ENCODE measurements at regions not wholly inside any gene's neighbourhood (a gene's known extent, or its start where the extent isn't known, plus 50 kb on each side); places are given as distances from the start of the nearest gene placed in this dataset.

- no peak overlapping the region for H3K4me3 Mint-ChIP-seq
- H3K36me3 Mint-ChIP-seq (ENCODE audit: insufficient read depth) = no peaks in the 10 kb centered on the region
- no peaks in the 10 kb centered on the region for H3K9me3 Mint-ChIP-seq
- H3K27me3 Mint-ChIP-seq = no peaks in the 10 kb centered on the region
- no peaks in the 10 kb centered on the region for H3K4me1 Mint-ChIP-seq
- no peak for ATAC-seq (replicated peaks; ENCODE audit: extremely low read depth, poor library complexity, severe bottlenecking)
- no peak overlapping the region for H3K27ac Mint-ChIP-seq (ENCODE audit: low read depth)
- DNase-seq (ENCODE audit: low spot score in 2 of 2) = no peak
These were observed 193.8 kb upstream of the IRX3 start for GRCh38 chr16:54480429-54480828.

GRCh38 chr16:54479546-54479945 is 193.0 kb upstream of the IRX3 start:
- Mint-ChIP-seq H3K4me1 (no peaks in the 10 kb centered on the region), H3K27ac (ENCODE audit: low read depth) (no peak overlapping the region), H3K4me3 (no peak overlapping the region), H3K36me3 (ENCODE audit: insufficient read depth) (no peaks in the 10 kb centered on the region), H3K27me3 (no peaks in the 10 kb centered on the region), H3K9me3 (no peaks in the 10 kb centered on the region)
- ATAC-seq (replicated peaks; ENCODE audit: extremely low read depth, poor library complexity, severe bottlenecking) (no peak), DNase-seq (ENCODE audit: low spot score in 2 of 2) (no peak)

GRCh38 chr16:54477714-54478113 is 191.1 kb upstream of the IRX3 start:
- no peaks in the 10 kb centered on the region for H3K9me3 Mint-ChIP-seq
- no peaks in the 10 kb centered on the region for H3K27me3 Mint-ChIP-seq
- H3K36me3 Mint-ChIP-seq (ENCODE audit: insufficient read depth) = no peaks in the 10 kb centered on the region
- DNase-seq (ENCODE audit: low spot score in 2 of 2) = no peak
- no peak overlapping the region for H3K4me3 Mint-ChIP-seq
- H3K27ac Mint-ChIP-seq (ENCODE audit: low read depth) = no peak overlapping the region
- no peaks in the 10 kb centered on the region for H3K4me1 Mint-ChIP-seq
- ATAC-seq (replicated peaks; ENCODE audit: extremely low read depth, poor library complexity, severe bottlenecking) = no peak

- H3K4me3 Mint-ChIP-seq = no peak overlapping the region
- no peaks in the 10 kb centered on the region for H3K36me3 Mint-ChIP-seq (ENCODE audit: insufficient read depth)
- ATAC-seq (replicated peaks; ENCODE audit: extremely low read depth, poor library complexity, severe bottlenecking) (no peak), DNase-seq (ENCODE audit: low spot score in 2 of 2) (no peak)
- no peaks in the 10 kb centered on the region for H3K4me1 Mint-ChIP-seq
- H3K9me3 Mint-ChIP-seq = no peaks in the 10 kb centered on the region
- H3K27ac Mint-ChIP-seq (ENCODE audit: low read depth) = no peak overlapping the region
- H3K27me3 Mint-ChIP-seq = peaks cover 17% of the 10 kb centered on the region
These were observed 188.5 kb upstream of the IRX3 start for GRCh38 chr16:54475019-54475601.

- ATAC-seq (replicated peaks; ENCODE audit: extremely low read depth, poor library complexity, severe bottlenecking) = no peak
- H3K4me1 Mint-ChIP-seq = no peaks in the 10 kb centered on the region
- H3K9me3 Mint-ChIP-seq = no peaks in the 10 kb centered on the region
- H3K36me3 Mint-ChIP-seq (ENCODE audit: insufficient read depth) = no peaks in the 10 kb centered on the region
- peaks cover 17% of the 10 kb centered on the region for H3K27me3 Mint-ChIP-seq
- no peak overlapping the region for H3K27ac Mint-ChIP-seq (ENCODE audit: low read depth)
- no peak for DNase-seq (ENCODE audit: low spot score in 2 of 2)
- H3K4me3 Mint-ChIP-seq = no peak overlapping the region
These were observed 186.8 kb upstream of the IRX3 start for GRCh38 chr16:54473226-54473993.

- H3K36me3 Mint-ChIP-seq (ENCODE audit: insufficient read depth) = no peaks in the 10 kb centered on the region
- H3K27me3 Mint-ChIP-seq = peaks cover 17% of the 10 kb centered on the region
- H3K9me3 Mint-ChIP-seq = peaks cover 30% of the 10 kb centered on the region
- H3K4me1 Mint-ChIP-seq = no peaks in the 10 kb centered on the region
- ATAC-seq (replicated peaks; ENCODE audit: extremely low read depth, poor library complexity, severe bottlenecking) = no peak
- H3K4me3 Mint-ChIP-seq = no peak overlapping the region
- DNase-seq (ENCODE audit: low spot score in 2 of 2) = no peak
- no peak overlapping the region for H3K27ac Mint-ChIP-seq (ENCODE audit: low read depth)
These were observed 180.8 kb upstream of the IRX3 start for GRCh38 chr16:54467398-54467797.

- H3K27me3 Mint-ChIP-seq = peaks cover 6% of the 10 kb centered on the region
- no peak overlapping the region for H3K27ac Mint-ChIP-seq (ENCODE audit: low read depth)
- H3K4me1 Mint-ChIP-seq = no peaks in the 10 kb centered on the region
- H3K36me3 Mint-ChIP-seq (ENCODE audit: insufficient read depth) = no peaks in the 10 kb centered on the region
- ATAC-seq (replicated peaks; ENCODE audit: extremely low read depth, poor library complexity, severe bottlenecking) = no peak
- no peak overlapping the region for H3K4me3 Mint-ChIP-seq
- H3K9me3 Mint-ChIP-seq = peaks cover 36% of the 10 kb centered on the region
- no peak for DNase-seq (ENCODE audit: low spot score in 2 of 2)
These were observed 179.6 kb upstream of the IRX3 start for GRCh38 chr16:54466233-54466632.

- H3K9me3 Mint-ChIP-seq = peaks cover 36% of the 10 kb centered on the region
- H3K4me3 Mint-ChIP-seq = no peak overlapping the region
- DNase-seq (ENCODE audit: low spot score in 2 of 2) = no peak
- ATAC-seq (replicated peaks; ENCODE audit: extremely low read depth, poor library complexity, severe bottlenecking) = no peak
- H3K27me3 Mint-ChIP-seq = no peaks in the 10 kb centered on the region
- H3K4me1 Mint-ChIP-seq = no peaks in the 10 kb centered on the region
- no peak overlapping the region for H3K27ac Mint-ChIP-seq (ENCODE audit: low read depth)
- H3K36me3 Mint-ChIP-seq (ENCODE audit: insufficient read depth) = no peaks in the 10 kb centered on the region
These were observed 178.5 kb upstream of the IRX3 start for GRCh38 chr16:54465063-54465462.

GRCh38 chr16:54462771-54463170 is 176.2 kb upstream of the IRX3 start:
- no peak for DNase-seq (ENCODE audit: low spot score in 2 of 2)
- ATAC-seq (replicated peaks; ENCODE audit: extremely low read depth, poor library complexity, severe bottlenecking) = no peak
- Mint-ChIP-seq H3K4me3 (no peak overlapping the region), H3K9me3 (peaks cover 36% of the 10 kb centered on the region), H3K27me3 (peaks cover 1% of the 10 kb centered on the region), H3K4me1 (no peaks in the 10 kb centered on the region), H3K27ac (ENCODE audit: low read depth) (no peak overlapping the region), H3K36me3 (ENCODE audit: insufficient read depth) (no peaks in the 10 kb centered on the region)

- Mint-ChIP-seq H3K27me3 (peaks cover 7% of the 10 kb centered on the region), H3K4me3 (no peak overlapping the region), H3K36me3 (ENCODE audit: insufficient read depth) (no peaks in the 10 kb centered on the region), H3K9me3 (peaks cover 36% of the 10 kb centered on the region), H3K4me1 (no peaks in the 10 kb centered on the region), H3K27ac (ENCODE audit: low read depth) (no peak overlapping the region)
- ATAC-seq (replicated peaks; ENCODE audit: extremely low read depth, poor library complexity, severe bottlenecking) = no peak
- DNase-seq (ENCODE audit: low spot score in 2 of 2) = no peak
These were observed 175.6 kb upstream of the IRX3 start for GRCh38 chr16:54462151-54462651.

GRCh38 chr16:54460263-54460860 is 173.8 kb upstream of the IRX3 start:
- no peak for ATAC-seq (replicated peaks; ENCODE audit: extremely low read depth, poor library complexity, severe bottlenecking)
- no peak overlapping the region for H3K27ac Mint-ChIP-seq (ENCODE audit: low read depth)
- no peaks in the 10 kb centered on the region for H3K4me1 Mint-ChIP-seq

GRCh38 chr16:54459509-54460262 is 173.1 kb upstream of the IRX3 start:
- H3K4me3 Mint-ChIP-seq = no peak overlapping the region
- ATAC-seq (replicated peaks; ENCODE audit: extremely low read depth, poor library complexity, severe bottlenecking) (no peak), DNase-seq (ENCODE audit: low spot score in 2 of 2) (no peak)
- no peaks in the 10 kb centered on the region for H3K36me3 Mint-ChIP-seq (ENCODE audit: insufficient read depth)
- H3K9me3 Mint-ChIP-seq = peaks cover 25% of the 10 kb centered on the region
- no peak overlapping the region for H3K27ac Mint-ChIP-seq (ENCODE audit: low read depth)
- H3K4me1 Mint-ChIP-seq = no peaks in the 10 kb centered on the region
- H3K27me3 Mint-ChIP-seq = peaks cover 10% of the 10 kb centered on the region

More at GRCh38 chr16:54460263-54460860, 173.8 kb upstream of the IRX3 start:
- DNase-seq (ENCODE audit: low spot score in 2 of 2) = no peak
- peaks cover 10% of the 10 kb centered on the region for H3K27me3 Mint-ChIP-seq
- no peak overlapping the region for H3K4me3 Mint-ChIP-seq
- H3K9me3 Mint-ChIP-seq = peaks cover 32% of the 10 kb centered on the region
- no peaks in the 10 kb centered on the region for H3K36me3 Mint-ChIP-seq (ENCODE audit: insufficient read depth)
